GM18868 (cell line): ENCODE measurements at regions not wholly inside any gene's neighbourhood (a gene's known extent, or its start where the extent isn't known, plus 50 kb on each side); places are given as distances from the start of the nearest gene placed in this dataset.
A peak's percentile ranks its signal among the peaks of the same experiment; 100 is the strongest.

ENCODE experiments used
- ATAC-seq: cut with Tn5 transposase; IDR thresholded peaks from one replicate; pipeline ENCODE4 v1.9.1; 2021; ENCODE audit warnings: mild to moderate bottlenecking, moderate library complexity; ENCODE audit not compliant: unreplicated experiment

GRCh38 chr12:85352016-85352415 is 72.0 kb downstream of the ALX1 start:
- ATAC-seq: no peak

GRCh38 chr12:85356596-85357385 is 76.8 kb downstream of the ALX1 start:
- ATAC-seq: no peak

GRCh38 chr12:85357609-85358008 is 77.6 kb downstream of the ALX1 start:
- no peak for ATAC-seq

- no peak for ATAC-seq
Observed at GRCh38 chr12:85358715-85359114, 78.7 kb downstream of the ALX1 start.

- no peak for ATAC-seq
Observed at GRCh38 chr12:85363382-85364190, 83.6 kb downstream of the ALX1 start.

GRCh38 chr12:85367936-85368335 is 87.9 kb downstream of the ALX1 start:
- no peak for ATAC-seq

GRCh38 chr12:85369365-85370154 is 89.5 kb downstream of the ALX1 start:
- no peak for ATAC-seq

- no peak for ATAC-seq
Observed at GRCh38 chr12:85373045-85373444, 93.0 kb downstream of the ALX1 start.

- no peak for ATAC-seq
Observed at GRCh38 chr12:85374981-85375380, 95.0 kb downstream of the ALX1 start.

- ATAC-seq: no peak
Observed at GRCh38 chr12:85385406-85385805, 105.4 kb downstream of the ALX1 start.

GRCh38 chr12:85390266-85390665 is 110.2 kb downstream of the ALX1 start:
- ATAC-seq: no peak

GRCh38 chr12:85392508-85392907 is 112.5 kb downstream of the ALX1 start:
- ATAC-seq: no peak

- no peak for ATAC-seq
Observed at GRCh38 chr12:85393606-85394005, 113.6 kb downstream of the ALX1 start.

- ATAC-seq: no peak
Observed at GRCh38 chr12:85394065-85394464, 114.0 kb downstream of the ALX1 start.

- no peak for ATAC-seq
Observed at GRCh38 chr12:85394809-85395208, 114.8 kb downstream of the ALX1 start.

- no peak for ATAC-seq
Observed at GRCh38 chr12:85405262-85405661, 125.2 kb downstream of the ALX1 start.

GRCh38 chr12:85405781-85406522 is 125.9 kb downstream of the ALX1 start:
- ATAC-seq: no peak

- ATAC-seq: no peak
Observed at GRCh38 chr12:85413266-85413665, 133.2 kb downstream of the ALX1 start.

GRCh38 chr12:85422762-85423161 is 142.7 kb downstream of the ALX1 start:
- ATAC-seq: no peak

- peak; percentile 49 for ATAC-seq
Observed at GRCh38 chr12:85423947-85424346, 143.9 kb downstream of the ALX1 start.
